ENCODE measurements at regions not wholly inside any gene's neighbourhood (a gene's known extent, or its start where the extent isn't known, plus 50 kb on each side); places are given as distances from the start of the nearest gene placed in this dataset.

DNA sequence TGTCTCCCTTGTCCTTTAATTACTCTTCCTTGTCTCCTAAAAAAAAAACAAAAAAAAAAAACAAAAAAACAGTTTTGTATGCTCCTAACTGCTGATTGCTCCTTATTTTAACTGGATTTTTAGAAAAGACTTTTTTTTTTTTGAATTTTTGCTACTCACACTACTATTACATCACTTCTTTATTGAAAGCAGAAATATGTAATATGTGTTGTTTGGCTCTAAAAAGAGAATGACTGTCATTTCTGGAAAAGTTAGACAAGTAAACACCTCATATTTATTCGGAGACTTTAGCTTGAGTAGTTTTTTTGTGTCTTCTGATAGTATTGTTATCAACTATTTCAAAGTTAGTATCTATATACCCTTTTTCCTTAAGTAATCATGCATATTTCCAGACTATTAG lies 855.0 kb downstream of the USP25 start:
- TF ChIP-seq, protein P1, sequence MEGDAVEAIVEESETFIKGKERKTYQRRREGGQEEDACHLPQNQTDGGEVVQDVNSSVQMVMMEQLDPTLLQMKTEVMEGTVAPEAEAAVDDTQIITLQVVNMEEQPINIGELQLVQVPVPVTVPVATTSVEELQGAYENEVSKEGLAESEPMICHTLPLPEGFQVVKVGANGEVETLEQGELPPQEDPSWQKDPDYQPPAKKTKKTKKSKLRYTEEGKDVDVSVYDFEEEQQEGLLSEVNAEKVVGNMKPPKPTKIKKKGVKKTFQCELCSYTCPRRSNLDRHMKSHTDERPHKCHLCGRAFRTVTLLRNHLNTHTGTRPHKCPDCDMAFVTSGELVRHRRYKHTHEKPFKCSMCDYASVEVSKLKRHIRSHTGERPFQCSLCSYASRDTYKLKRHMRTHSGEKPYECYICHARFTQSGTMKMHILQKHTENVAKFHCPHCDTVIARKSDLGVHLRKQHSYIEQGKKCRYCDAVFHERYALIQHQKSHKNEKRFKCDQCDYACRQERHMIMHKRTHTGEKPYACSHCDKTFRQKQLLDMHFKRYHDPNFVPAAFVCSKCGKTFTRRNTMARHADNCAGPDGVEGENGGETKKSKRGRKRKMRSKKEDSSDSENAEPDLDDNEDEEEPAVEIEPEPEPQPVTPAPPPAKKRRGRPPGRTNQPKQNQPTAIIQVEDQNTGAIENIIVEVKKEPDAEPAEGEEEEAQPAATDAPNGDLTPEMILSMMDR (IDR thresholded peaks at IDR 0.05) = no peak
- no peak for TF ChIP-seq POLR2A (IDR thresholded peaks at IDR 0.05)
